Activated naive CD8-positive, alpha-beta T cell treated with anti-CD3 and anti-CD28 coated beads, Interleukin-2, amount 50 U/mL, for 24 hours (primary cell): ENCODE measurements at regions not wholly inside any gene's neighbourhood (a gene's known extent, or its start where the extent isn't known, plus 50 kb on each side); places are given as distances from the start of the nearest gene placed in this dataset.

Experiments used
- ATAC-seq: fragments of 150-1000 bp; cut with Tn5 transposase; one replicate; pipeline ENCODE4 v1.10.0; 2021
- DNase-seq: peaks from one replicate; pipeline ENCODE4 v3.0.0; 2021
- H3K27ac Mint-ChIP-seq: one replicate; pipeline ENCODE4 v1.8.0; 2021; ENCODE audit warnings: mild to moderate bottlenecking, mixed read lengths
- H3K27me3 Mint-ChIP-seq: one replicate; pipeline ENCODE4 v1.8.0; 2021; ENCODE audit warnings: mixed read lengths
- H3K36me3 Mint-ChIP-seq: one replicate; pipeline ENCODE4 v1.8.0; 2021; ENCODE audit warnings: low read depth, mixed read lengths
- H3K4me1 Mint-ChIP-seq: one replicate; pipeline ENCODE4 v1.8.0; 2021; ENCODE audit warnings: mixed read lengths
- H3K4me3 Mint-ChIP-seq: one replicate; pipeline ENCODE4 v1.8.0; 2021; ENCODE audit warnings: mild to moderate bottlenecking, moderate library complexity, mixed read lengths
- H3K9me3 Mint-ChIP-seq: one replicate; pipeline ENCODE4 v1.8.0; 2021; ENCODE audit warnings: mixed read lengths

GRCh38 chr12:78316631-78317468, 486.2 kb downstream of the NAV3 start:
- Mint-ChIP-seq H3K4me1 (no peaks in the 10 kb centered on the region), H3K27ac (no peak overlapping the region), H3K36me3 (no peaks in the 10 kb centered on the region), H3K4me3 (no peak overlapping the region), H3K27me3 (no peaks in the 10 kb centered on the region), H3K9me3 (peaks cover 14% of the 10 kb centered on the region)
- no peak for ATAC-seq
- no peak for DNase-seq

GRCh38 chr12:78321696-78322095, 491.0 kb downstream of the NAV3 start:
- no peaks in the 10 kb centered on the region for H3K4me1 Mint-ChIP-seq
- DNase-seq: no peak
- ATAC-seq: no peak
- H3K36me3 Mint-ChIP-seq: no peaks in the 10 kb centered on the region
- peaks cover 15% of the 10 kb centered on the region for H3K9me3 Mint-ChIP-seq
- no peak overlapping the region for H3K27ac Mint-ChIP-seq
- no peaks in the 10 kb centered on the region for H3K27me3 Mint-ChIP-seq
- H3K4me3 Mint-ChIP-seq: no peak overlapping the region

GRCh38 chr12:78323226-78323625, 492.5 kb downstream of the NAV3 start:
- Mint-ChIP-seq H3K4me3 (no peak overlapping the region), H3K4me1 (no peaks in the 10 kb centered on the region), H3K9me3 (peaks cover 14% of the 10 kb centered on the region), H3K27me3 (no peaks in the 10 kb centered on the region), H3K36me3 (no peaks in the 10 kb centered on the region), H3K27ac (no peak overlapping the region)
- ATAC-seq: no peak
- no peak for DNase-seq

GRCh38 chr12:78324234-78324633, 493.5 kb downstream of the NAV3 start:
- Mint-ChIP-seq H3K27me3 (no peaks in the 10 kb centered on the region), H3K4me1 (no peaks in the 10 kb centered on the region), H3K27ac (no peak overlapping the region), H3K9me3 (peaks cover 7% of the 10 kb centered on the region), H3K4me3 (no peak overlapping the region), H3K36me3 (no peaks in the 10 kb centered on the region)
- no peak for ATAC-seq
- no peak for DNase-seq

GRCh38 chr12:78328524-78328923, 497.8 kb downstream of the NAV3 start:
- H3K27ac Mint-ChIP-seq: no peak overlapping the region
- DNase-seq: no peak

GRCh38 chr12:78330131-78330530, 499.4 kb downstream of the NAV3 start:
- H3K27me3 Mint-ChIP-seq: no peaks in the 10 kb centered on the region
- no peak overlapping the region for H3K4me3 Mint-ChIP-seq
- H3K9me3 Mint-ChIP-seq: peaks cover 8% of the 10 kb centered on the region
- no peak overlapping the region for H3K27ac Mint-ChIP-seq
- H3K36me3 Mint-ChIP-seq: no peaks in the 10 kb centered on the region
- ATAC-seq (no peak), DNase-seq (no peak)
- H3K4me1 Mint-ChIP-seq: no peaks in the 10 kb centered on the region

More at GRCh38 chr12:78328524-78328923, 497.8 kb downstream of the NAV3 start:
- no peaks in the 10 kb centered on the region for H3K36me3 Mint-ChIP-seq
- H3K9me3 Mint-ChIP-seq: peaks cover 8% of the 10 kb centered on the region
- H3K4me3 Mint-ChIP-seq: no peak overlapping the region
- no peak for ATAC-seq
- H3K4me1 Mint-ChIP-seq: no peaks in the 10 kb centered on the region
- H3K27me3 Mint-ChIP-seq: no peaks in the 10 kb centered on the region

GRCh38 chr12:78331181-78331580, 500.5 kb downstream of the NAV3 start:
- DNase-seq: no peak
- H3K27ac Mint-ChIP-seq: no peak overlapping the region
- H3K4me3 Mint-ChIP-seq: no peak overlapping the region
- no peaks in the 10 kb centered on the region for H3K4me1 Mint-ChIP-seq
- H3K27me3 Mint-ChIP-seq: no peaks in the 10 kb centered on the region
- ATAC-seq: no peak
- H3K9me3 Mint-ChIP-seq: peaks cover 9% of the 10 kb centered on the region
- H3K36me3 Mint-ChIP-seq: no peaks in the 10 kb centered on the region

- ATAC-seq (no peak), DNase-seq (no peak)
- Mint-ChIP-seq H3K27me3 (no peaks in the 10 kb centered on the region), H3K27ac (no peak overlapping the region), H3K4me1 (no peaks in the 10 kb centered on the region), H3K9me3 (peaks cover 11% of the 10 kb centered on the region), H3K36me3 (no peaks in the 10 kb centered on the region), H3K4me3 (no peak overlapping the region)
Observed at GRCh38 chr12:78331753-78332152, 501.1 kb downstream of the NAV3 start.

GRCh38 chr12:78338054-78338785, 507.5 kb downstream of the NAV3 start:
- no peaks in the 10 kb centered on the region for H3K27me3 Mint-ChIP-seq
- H3K36me3 Mint-ChIP-seq: no peaks in the 10 kb centered on the region
- no peak overlapping the region for H3K4me3 Mint-ChIP-seq
- DNase-seq (no peak), ATAC-seq (no peak)
- no peaks in the 10 kb centered on the region for H3K4me1 Mint-ChIP-seq
- peaks cover 18% of the 10 kb centered on the region for H3K9me3 Mint-ChIP-seq
- H3K27ac Mint-ChIP-seq: no peak overlapping the region

- ATAC-seq: no peak
- H3K4me1 Mint-ChIP-seq: no peaks in the 10 kb centered on the region
- no peaks in the 10 kb centered on the region for H3K27me3 Mint-ChIP-seq
- no peak overlapping the region for H3K27ac Mint-ChIP-seq
- no peak for DNase-seq
- H3K4me3 Mint-ChIP-seq: no peak overlapping the region
- peaks cover 26% of the 10 kb centered on the region for H3K9me3 Mint-ChIP-seq
- H3K36me3 Mint-ChIP-seq: no peaks in the 10 kb centered on the region
Observed at GRCh38 chr12:78340406-78340805, 509.7 kb downstream of the NAV3 start.

- peaks cover 36% of the 10 kb centered on the region for H3K9me3 Mint-ChIP-seq
- no peak for DNase-seq
Observed at GRCh38 chr12:78343657-78344056, 513.0 kb downstream of the NAV3 start.

GRCh38 chr12:78359520-78359919, 505.1 kb upstream of the SYT1 start:
- Mint-ChIP-seq H3K36me3 (no peaks in the 10 kb centered on the region), H3K9me3 (peaks cover 10% of the 10 kb centered on the region), H3K4me3 (no peak overlapping the region), H3K27me3 (no peaks in the 10 kb centered on the region), H3K27ac (no peak overlapping the region), H3K4me1 (no peaks in the 10 kb centered on the region)
- DNase-seq: no peak
- no peak for ATAC-seq

More at GRCh38 chr12:78343657-78344056, 513.0 kb downstream of the NAV3 start:
- ATAC-seq: no peak
- no peaks in the 10 kb centered on the region for H3K4me1 Mint-ChIP-seq
- no peaks in the 10 kb centered on the region for H3K27me3 Mint-ChIP-seq
- no peak overlapping the region for H3K4me3 Mint-ChIP-seq
- no peaks in the 10 kb centered on the region for H3K36me3 Mint-ChIP-seq
- no peak overlapping the region for H3K27ac Mint-ChIP-seq

- no peak for ATAC-seq
- Mint-ChIP-seq H3K4me3 (no peak overlapping the region), H3K36me3 (no peaks in the 10 kb centered on the region), H3K9me3 (peaks cover 16% of the 10 kb centered on the region), H3K27me3 (no peaks in the 10 kb centered on the region), H3K4me1 (no peaks in the 10 kb centered on the region), H3K27ac (no peak overlapping the region)
- no peak for DNase-seq
Observed at GRCh38 chr12:78361683-78362082, 502.9 kb upstream of the SYT1 start.

- DNase-seq: no peak
- no peaks in the 10 kb centered on the region for H3K27me3 Mint-ChIP-seq
- no peak overlapping the region for H3K4me3 Mint-ChIP-seq
- H3K9me3 Mint-ChIP-seq: peaks cover 14% of the 10 kb centered on the region
- H3K4me1 Mint-ChIP-seq: no peaks in the 10 kb centered on the region
- H3K36me3 Mint-ChIP-seq: no peaks in the 10 kb centered on the region
- no peak overlapping the region for H3K27ac Mint-ChIP-seq
- no peak for ATAC-seq
Observed at GRCh38 chr12:78371284-78371683, 493.3 kb upstream of the SYT1 start.

- H3K9me3 Mint-ChIP-seq: peaks cover 29% of the 10 kb centered on the region
- H3K36me3 Mint-ChIP-seq: no peaks in the 10 kb centered on the region
- no peaks in the 10 kb centered on the region for H3K4me1 Mint-ChIP-seq
- no peaks in the 10 kb centered on the region for H3K27me3 Mint-ChIP-seq
- no peak for DNase-seq
- H3K4me3 Mint-ChIP-seq: no peak overlapping the region
- ATAC-seq: no peak
- H3K27ac Mint-ChIP-seq: no peak overlapping the region
Observed at GRCh38 chr12:78375461-78375860, 489.1 kb upstream of the SYT1 start.
